Right forelimb (tissue), 1 donor: ENCODE measurements at regions not wholly inside any gene's neighbourhood (a gene's known extent, or its start where the extent isn't known, plus 50 kb on each side); places are given as distances from the start of the nearest gene placed in this dataset.
"Not testable (repeated sequence)": the region's sequence is repeated elsewhere in the genome, so short reads cannot be mapped to it uniquely, and the experiment has no call there.

Source experiments
- DNase-seq: peaks from one replicate; pipeline ENCODE4 v3.0.0-alpha.2; 2018

DNA sequence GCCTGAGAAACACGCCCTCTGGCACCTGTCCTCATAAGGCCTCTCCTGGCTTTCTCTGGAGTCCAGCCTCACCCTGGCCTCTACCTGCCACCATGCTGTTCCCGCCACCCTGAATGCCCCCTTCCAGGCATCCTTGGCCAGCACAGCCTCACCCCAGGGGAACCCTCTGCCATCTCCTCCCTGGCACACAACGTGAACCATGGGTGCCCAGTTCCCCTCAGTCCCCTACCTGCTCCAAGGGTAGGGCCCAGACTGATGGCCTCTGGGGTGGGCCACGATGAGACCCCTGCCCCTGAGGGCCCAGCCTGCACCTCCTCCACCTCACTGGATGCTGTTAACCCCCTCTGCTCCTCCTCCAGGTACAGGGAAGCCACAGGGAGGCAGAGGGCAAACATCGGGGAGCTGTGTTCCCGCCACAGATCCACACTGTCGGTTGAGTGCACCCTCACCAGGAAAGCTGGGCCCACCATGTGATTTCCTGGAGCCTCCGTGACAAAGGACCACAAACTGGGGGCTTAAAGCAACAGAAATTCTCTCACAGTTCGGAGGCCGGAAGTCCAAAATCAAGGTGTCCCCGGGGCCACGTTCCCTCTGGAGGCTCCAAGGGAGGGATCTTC, 169.6 kb downstream of the BRD1 start:
- DNase-seq = no peak

DNA sequence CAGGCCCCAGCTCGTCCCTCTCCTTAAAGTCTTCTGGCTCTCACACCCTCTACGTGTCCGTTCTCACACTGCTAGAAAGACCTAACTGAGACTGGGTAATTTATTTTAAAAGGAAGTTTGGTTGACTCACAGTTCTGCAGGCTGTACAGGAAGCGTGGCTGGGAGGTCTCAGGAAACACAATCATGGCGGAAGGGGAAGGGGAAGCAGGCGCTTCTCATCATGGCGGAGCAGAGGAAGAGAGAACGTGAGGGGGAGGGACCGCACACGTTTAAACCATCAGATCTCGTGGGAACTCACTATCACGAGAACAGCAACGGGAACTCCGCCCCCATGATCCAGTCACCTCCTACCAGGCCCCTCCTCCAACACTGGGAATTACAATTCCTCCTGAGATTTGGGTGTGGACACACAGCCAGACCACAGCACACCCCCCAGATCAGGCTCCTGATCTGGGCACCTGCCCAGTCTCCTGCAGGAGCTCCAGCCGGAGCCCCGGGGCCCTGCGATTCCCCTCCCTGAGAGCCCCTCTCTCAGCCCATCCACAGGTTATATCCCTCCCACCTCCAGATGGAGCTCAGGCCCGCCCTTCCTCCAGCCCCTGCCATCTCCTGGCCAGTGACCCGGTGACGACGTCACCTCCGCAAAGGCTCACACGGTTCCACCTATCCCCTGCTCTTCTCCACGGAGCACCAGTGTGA, 170.2 kb downstream of the BRD1 start:
- DNase-seq = no peak

DNA sequence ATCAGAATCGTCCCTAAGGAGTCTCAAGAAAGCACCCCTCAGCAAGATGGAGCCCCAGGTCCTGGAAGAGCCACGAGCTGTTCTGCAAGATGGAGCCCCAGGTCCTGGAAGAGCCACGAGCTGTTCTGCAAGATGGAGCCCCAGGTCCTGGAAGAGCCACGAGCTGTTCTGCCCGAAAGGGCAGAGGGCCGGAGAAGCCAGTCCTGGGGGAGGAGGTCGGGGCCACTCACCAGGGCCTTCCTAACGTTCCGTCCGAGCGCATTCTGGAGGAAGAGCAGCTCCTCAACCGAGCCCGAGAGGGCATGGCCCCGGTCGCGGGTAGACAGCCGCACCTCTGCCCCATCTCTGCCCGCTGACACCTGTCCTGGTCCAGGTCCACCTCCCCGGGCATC, 170.8 kb downstream of the BRD1 start:
- not testable (repeated sequence) for DNase-seq

DNA sequence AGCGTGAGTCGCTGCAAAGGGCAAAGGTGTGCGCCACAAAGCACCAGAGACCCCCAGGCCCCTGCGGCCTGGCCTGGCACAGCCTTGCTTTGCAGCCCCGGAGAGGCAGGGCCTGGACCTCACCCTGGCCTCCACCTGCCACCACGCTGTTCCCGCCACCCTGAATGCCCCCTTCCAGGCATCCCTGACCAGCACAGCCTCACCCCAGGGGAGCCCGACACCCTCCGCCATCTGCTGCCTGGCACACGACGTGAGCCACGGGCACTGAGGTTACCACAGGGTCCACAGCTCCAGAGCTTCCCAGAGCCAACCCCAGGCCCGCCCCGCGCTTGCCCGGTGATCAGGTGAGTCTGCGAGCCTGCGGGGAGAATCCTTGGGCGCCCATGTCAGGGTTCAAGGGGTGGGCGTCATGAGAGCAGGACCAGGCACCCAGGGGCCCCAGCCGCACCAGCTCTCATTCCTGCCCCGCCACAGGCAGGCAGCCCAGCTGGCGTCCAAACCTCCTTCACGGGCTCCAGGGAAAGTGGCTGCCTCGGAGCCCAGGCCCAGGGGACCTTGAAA, 171.3 kb downstream of the BRD1 start:
- DNase-seq = no peak

GRCh38 chr22:49655168-49655812, 172.4 kb downstream of the BRD1 start:
- no peak for DNase-seq

GRCh38 chr22:49650336-49651241, 177.1 kb downstream of the BRD1 start:
- DNase-seq = no peak

DNA sequence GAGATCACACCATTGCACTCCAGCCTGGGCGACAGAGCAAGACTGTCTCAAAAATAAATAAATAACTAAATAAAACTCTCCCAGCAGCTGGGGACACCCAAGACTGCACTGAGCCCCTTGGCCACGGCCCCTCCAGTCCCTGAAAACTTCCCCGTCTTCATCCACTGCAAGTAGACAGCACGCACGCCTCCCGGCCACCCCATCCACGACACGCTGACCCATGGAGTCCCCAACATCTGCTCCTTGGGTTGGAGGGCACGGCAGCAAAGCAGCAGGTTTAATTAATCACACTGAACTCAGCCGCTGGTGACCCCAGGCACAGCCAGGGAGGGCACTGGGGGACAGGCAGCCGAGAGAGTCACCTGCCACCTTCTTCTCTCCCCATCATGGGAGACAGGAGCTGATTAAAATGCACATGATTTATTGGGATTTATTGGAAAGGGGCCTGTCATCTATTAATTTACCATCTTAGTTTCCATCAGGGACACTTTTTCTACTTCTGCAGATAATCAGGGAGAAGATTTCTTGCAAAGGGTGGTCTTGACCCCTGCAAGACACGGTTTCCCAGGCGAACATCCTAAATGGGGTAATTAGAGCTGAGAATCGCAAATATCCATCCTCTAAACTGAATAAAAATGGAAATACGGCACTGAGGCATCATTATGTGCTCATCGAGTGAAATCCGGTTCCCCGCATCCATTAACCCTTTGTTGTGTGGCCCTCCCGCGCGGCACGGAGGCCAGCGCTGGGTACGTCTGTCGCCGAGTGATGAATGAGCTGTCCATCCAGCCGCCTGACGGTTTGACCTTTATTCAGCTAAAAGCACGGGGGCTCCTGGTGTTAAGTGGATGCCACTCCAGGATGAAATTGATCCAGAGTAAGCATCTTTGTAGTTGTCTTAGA, 178.3 kb downstream of the BRD1 start:
- DNase-seq = no peak

- no peak for DNase-seq
Observed at GRCh38 chr22:49648053-49648452, 179.6 kb downstream of the BRD1 start.

- no peak for DNase-seq
Observed at GRCh38 chr22:49647627-49648026, 180.0 kb downstream of the BRD1 start.

DNA sequence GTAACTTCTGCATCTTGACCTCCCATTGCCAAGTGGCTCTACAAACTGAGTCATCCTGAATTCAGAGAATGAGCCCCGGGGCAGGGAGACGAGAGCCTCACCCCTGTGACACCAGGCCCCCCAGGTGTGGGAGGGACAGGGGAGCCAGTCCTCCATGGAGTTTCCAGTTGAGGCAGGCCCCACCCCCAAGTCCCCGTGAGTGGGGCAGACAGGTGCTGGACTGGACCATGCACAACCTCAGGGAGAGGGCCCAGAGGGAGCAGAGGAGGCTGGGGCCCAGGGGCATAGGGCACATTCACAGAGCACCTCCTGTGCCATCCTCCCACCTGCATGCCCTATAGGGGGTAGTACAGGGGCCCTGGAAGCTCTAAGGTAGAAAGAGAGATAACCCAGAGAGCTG, 180.8 kb downstream of the BRD1 start:
- DNase-seq = no peak

DNA sequence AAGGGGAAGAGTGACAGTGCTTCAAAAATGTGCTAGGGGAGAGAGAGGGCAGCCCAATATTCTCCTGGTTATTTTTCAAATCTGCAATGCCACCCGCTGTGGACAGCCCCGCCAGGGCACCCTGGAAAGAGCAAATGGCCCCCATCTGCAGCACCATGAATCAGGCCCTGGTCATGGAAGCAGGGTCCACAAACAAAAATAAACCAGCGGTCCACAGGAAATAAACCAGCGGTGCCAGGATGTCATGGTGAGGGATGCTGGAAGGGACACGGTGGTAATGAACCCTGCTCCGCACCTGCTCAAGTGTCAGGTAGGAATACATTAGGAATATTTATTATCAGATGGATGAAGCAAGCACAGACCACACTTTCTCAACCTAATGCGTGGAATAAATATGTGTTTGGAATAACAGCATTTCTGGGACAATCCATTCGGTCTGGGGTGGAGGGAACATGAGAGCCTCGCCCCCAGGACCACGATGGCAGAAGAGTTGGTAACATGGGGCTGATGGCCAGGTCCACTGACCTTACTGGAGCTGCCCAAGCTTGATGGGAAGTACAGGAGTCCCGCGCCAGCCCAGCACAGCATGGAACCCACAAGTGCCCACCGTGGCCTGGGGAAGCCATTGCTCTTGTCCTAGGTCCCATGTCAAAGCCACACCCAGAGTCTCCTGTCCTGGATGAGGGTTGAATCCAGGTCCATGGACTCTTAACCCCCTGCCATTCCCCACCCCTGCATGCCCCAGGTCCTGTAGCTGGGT, 181.7 kb downstream of the BRD1 start:
- no peak for DNase-seq

DNA sequence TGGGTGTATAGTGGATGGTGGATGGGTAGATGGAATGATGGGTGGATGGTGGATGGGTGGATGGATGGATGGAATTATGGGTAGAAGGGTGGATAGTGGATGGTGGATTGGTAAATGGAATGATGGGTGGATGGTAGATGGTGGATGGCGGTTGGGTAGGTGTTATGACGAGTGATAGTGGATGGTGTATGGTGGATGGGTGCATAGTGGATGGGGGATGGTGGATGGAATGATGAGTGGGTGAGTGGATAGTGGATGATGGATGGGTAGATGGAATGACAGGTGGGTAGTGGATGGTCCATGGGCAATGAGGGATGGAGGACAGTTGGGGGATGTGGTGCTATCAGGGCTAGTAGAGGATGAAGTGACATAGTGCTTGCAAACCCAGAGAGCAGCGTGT, 182.4 kb downstream of the BRD1 start:
- no peak for DNase-seq

DNA sequence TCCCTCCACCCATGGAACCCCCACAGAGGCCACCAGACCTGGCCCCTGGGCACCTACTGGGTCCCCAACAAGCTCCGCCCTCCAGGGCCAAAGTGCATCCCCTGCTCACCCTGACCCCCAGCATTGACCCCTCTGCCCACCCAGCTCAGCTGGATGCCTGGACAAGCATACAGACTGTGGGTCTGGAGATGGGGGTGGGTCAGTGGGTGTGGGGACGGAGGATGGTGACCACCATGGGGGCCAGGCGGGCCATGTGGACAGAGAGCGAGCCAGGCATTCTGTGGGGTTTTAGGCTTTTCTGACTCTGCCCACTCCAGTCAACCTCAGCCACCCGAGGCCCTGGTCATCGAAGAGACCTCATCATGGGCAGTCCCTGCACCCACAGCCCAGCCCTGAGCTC, 183.7 kb downstream of the BRD1 start:
- no peak for DNase-seq

DNA sequence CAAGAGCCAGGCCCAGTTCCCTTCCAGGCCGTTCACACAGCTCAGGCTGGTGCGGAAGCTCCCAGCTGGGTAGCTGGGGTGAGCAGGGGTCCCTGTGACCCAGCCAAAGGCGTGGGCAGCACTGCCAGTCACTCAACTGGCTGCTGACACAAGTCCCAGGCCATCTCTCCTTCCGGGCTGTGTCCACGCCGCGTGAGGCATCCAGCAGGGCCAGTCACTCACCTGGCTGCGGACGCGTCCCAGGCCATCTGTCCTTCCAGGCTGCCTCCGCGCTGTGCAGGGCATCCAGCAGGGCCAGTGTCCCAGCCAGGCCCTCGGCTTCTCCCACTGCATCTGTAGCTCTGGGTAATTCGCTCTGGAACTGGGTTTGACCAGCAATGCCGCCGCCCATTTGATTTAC, 184.2 kb downstream of the BRD1 start:
- no peak for DNase-seq

DNA sequence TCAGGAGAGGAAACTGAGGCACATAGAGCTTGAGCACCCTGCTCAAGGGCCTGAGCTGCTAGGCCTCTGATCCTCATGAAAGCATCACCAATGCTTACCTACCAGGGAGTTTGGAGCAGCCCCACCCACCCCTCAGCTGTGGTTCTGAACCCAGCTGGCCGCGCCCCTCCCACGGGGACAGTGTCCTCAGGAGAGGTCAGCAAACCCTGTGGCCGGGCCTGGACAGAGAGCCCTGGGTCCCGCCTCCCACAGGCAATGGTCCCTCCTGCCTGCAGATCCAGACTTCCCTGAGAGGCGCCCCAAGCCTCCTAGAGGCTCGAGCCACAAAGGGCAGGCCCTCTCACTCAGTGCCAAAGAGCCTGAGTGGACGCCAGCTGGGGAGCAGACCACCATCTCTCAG, 184.9 kb downstream of the BRD1 start:
- no peak for DNase-seq

DNA sequence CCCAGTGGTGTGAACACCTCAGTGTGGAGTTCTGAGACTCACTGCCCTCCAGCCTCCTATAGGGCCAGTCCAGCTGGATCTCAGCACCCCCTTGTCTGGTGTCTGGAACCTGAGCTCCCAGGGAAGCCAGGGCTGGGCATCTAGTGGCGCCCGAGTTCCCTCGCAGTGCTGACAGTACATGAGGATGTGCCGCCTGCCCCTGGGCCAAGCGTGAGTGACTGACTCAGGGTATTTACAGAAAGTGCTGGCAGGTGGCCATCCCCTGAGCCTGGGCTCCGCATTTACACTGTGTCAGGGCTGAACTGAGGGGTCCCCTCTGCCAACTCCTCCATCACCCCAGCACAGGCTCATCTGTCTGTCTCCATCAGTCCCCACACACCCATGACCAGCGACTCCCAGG, 185.3 kb downstream of the BRD1 start:
- DNase-seq = no peak

GRCh38 chr22:49641770-49642313, 185.8 kb downstream of the BRD1 start:
- no peak for DNase-seq

DNA sequence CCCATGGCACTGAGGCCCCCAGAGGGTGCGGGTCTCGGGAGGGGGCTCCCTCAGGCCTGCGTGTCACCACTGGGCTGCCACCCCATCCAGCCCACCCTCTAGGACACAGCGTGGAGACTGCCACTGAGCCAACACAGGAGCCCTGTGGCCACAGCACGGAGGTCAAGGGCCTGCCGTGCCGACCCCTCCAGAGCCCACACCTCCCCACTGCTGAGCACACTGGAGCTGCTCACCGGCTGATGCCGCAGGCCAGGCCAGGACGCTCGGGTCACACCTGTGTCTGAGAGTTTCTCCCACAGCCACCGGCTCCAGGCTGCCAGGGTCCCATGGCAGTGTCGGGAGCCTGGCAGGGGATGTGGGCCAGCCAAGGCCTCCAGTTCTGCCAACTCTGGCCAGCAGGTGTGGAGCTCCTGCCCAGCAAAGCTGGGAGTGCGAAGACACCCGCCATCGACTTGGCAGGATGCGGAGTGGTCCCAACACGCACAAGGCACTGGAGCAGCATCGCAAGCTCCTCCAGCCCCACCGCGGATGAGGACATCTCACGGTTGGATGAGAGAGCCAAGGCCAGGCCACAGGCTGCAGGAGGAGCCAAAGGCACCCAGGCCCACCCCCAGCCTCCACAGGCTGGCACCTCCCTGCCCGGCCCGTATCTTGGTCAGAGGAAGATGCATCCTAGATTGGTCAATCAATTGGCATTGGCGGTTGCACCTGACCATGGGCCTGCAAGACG, 187.1 kb downstream of the BRD1 start:
- no peak for DNase-seq

DNA sequence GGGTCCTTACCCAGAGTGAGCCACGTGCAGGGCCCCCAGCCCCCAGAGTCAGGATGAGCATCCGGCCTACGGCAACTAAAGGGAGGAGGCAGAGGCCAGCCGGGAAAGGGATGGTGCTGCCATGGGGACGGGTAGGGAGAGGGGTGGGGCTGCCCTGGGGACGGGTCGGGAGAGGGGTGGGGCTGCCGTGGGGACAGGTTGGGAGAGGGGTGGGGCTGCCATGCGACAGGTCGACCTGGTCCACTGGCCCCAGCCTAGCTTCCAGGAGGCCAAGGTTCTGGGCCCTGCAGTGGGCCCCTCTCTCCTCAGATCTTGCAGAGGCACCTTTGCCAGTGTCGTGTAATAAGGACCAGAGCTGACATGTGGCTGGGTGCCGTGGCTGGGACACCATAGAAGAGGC, 187.7 kb downstream of the BRD1 start:
- no peak for DNase-seq

- no peak for DNase-seq
Observed at GRCh38 chr22:49638788-49639187, 188.9 kb downstream of the BRD1 start.
